T follicular helper cell (primary cell): ENCODE measurements at regions not wholly inside any gene's neighbourhood (a gene's known extent, or its start where the extent isn't known, plus 50 kb on each side); places are given as distances from the start of the nearest gene placed in this dataset.
"Not testable (repeated sequence)": the region's sequence is repeated elsewhere in the genome, so short reads cannot be mapped to it uniquely, and the experiment has no call there.

Experiments
- DNase-seq: peaks from one replicate; pipeline ENCODE4 v3.0.0-alpha.2; 2020; ENCODE audit warnings: low read depth

DNA sequence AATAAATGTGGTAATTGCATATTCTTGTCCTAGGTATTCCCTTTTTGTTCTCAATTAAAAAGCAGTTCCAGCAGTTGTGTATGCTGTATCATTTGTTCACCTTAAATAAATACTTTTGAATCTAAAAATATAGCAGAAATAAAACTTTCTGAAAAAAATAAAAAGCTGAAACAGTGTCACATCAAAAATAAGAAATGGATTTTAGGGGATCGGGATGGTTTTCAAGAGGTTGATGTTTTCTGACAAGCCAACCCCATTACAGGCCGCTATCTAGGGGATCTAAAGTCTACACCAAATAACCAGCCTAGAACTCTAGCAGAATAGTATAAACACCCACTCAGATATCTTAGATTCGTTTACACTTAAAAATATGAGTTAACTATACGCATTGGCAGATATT is 95.4 kb upstream of the MAML3 start:
- no peak for DNase-seq

DNA sequence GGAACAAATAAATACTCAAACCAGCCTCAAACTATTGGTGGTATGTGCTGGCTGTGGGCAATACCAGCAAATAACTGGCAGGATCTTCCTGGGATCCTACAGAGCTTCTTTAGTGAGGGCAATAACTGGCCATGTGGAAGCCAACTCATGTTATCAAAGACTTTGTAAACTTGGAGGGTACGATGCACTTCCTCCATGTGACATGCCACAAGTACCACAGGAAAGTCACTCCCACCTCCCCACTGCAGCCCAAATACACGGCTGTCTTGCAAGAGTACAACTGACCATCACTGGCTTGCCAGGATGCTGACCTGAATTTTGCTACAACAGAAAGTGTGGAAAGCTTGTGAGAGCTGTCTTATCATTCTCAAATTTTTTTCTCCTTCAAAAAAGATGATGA is 93.3 kb upstream of the MAML3 start:
- DNase-seq, result no peak

DNA sequence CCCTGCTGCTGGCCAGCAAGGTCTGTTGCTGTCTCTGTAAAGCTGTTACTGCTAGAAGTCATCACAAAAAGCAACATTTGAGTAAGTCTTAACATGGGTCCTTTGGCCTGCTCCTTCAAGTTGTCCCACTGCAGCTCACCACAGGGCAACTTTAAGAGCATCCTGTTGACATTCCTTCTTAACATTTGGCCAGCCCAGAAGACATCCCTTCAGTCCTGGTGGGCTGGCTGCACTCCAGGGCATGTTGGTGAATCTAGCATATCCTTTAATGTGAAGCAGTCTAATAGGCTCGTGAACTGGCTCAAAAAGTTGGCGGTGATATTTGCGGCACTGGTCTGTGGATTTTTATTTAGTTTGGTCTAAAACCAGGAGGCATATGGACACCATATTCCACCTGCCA is 92.2 kb upstream of the MAML3 start:
- no peak for DNase-seq

DNA sequence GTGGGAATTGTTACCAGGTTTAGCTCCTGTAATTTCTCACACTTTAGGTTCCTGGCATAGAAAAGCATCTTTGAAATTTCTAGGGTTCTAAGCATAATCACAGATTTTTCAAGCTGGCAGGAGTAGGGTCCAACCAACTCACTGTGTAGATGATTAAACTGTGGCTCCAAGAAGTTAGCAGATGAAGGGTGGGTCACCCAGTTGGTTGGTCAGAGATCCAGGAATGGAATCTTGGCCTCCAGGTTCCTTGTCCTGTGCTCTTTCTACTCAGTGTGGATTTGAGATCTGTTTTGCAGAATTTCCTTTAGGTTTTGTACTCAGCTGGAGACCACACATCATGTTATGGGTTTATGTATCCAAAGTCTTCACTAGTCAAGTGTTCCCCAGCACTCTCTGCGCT is 90.3 kb upstream of the MAML3 start:
- DNase-seq, result no peak

DNA sequence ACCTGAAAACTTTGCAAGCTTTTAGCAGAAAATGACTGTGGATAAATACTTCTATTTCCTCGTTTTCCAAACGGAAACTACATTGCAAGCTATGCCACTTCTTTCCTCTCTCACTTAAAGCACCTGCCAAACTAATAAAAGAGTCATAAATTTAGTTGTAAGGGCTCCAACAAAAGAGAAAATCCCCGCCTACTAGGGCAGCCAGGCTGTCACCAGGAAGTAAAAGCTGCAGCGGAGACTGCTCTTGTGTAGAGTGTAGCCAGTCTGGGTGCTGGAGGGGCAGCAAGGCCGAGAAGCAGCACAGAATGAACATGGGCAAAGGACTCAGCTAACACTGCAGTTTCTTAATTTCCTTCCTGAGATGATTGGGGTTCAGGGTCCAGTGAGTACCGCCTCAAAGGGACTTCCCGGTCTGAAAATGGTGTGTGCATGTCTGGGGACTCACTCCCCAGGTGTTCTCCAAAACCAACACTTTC is 89.3 kb upstream of the MAML3 start:
- DNase-seq, result no peak

DNA sequence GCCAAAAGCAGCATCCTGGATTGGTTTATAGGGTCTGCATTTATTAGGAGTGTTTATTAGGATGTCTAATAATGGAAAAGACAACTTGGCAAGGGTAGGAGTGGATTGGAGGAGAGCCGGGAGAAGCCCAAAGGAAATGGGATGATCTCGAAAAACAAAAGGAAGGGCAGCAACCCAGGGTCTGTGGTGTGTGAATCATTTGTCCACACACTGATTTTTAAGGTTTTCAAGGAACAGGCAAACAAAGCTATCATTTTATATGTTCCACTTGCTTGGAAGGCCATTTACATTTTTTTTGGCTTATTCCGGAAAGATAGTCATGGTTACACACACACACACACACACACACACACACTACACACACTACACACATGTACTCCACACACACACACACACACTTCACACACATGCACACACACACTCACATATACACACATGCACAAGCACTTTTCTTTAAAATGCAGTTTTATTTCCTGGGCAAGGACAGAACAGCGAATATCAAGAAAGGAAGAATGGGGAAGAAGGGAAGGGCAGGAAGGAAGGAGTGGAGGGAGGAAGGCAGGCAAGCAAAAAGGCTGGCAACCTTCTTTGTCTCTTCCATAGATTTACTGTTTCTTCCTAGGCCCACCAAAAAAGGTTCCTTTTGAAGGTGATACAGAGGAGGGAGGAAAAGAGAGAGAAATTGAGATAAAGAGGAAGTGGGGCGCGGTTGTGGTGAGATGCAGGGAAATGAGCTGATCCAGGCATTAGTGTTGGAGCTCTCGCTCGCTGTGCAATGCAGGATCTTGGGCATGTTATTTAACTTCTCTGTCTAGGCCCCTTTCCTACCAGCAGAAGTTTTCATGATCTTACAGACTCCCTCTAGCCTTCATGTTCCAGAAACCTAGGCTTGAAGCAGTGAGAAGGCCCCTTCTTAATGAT is 88.6 kb upstream of the MAML3 start:
- DNase-seq, result no peak

DNA sequence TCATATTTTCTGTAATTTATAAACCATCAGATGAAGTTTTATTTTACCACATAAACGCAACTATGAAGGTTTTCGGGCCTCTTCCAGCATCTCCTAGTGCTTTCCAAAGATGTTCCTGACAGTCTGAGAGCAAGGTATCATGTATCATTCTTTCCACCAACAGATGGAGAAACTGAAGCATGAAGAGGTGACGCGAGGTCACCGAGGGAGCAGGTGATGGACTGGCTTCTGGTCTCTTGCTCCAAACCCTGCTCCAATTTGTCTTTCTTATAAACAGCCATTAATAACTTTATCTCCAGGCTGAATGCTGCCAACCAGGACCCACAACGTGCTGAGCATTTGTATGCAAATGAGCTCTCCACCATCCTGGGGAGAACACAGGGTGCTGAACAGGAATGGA is 86.3 kb upstream of the MAML3 start:
- DNase-seq, result no peak

DNA sequence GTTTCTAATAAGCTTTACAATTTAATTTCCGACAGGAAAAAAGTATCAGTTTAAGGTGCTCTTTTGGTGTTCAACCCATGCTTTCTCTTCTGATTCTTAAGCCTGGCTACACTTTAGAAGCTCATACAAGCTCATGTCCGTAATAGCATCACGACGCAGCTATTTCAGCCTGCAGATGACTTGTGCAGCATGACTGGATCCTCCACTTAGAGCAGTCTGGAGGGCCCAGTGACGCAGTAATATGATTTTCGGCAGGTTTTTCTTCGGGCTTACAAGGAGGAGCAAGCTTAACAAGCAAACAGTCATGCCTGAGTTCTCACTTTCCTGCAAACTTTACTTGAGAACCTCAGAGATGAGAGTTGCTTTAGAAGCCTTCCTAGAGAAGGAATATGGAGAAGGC is 85.3 kb upstream of the MAML3 start:
- DNase-seq, result no peak

DNA sequence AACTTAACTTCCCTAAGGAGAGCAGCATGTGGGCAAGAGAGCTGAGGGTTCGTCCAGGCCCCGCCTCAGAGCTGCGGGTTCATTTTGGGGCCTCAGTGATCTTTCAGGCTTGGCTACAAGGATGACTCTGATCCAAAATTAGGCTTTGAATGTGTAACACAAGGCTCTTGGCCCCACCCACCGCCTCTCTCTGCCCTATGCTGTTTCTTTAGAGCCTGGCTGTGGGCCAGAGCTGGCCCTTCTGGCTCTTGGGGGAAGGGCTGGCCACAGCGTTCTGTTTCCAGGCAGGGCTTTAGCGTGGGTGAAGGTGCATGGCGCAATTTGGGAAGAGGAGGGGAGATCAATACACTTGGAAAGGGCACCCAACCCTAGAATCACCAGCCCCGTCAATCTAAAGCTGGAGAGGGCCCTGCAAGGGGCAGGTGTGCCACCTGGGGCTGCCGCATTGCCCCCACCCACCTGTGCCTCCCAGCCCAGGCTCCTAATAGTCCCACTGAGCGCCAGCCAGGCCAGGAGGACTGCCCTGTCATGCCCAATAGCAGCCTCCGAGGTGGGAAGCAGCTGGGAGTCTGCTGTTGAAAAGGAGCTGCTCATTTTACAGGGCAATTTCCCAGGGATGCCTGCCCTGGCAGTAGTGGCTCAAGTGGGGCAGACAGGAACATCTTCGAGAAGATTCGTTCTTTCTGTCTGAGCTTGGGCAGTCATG is 84.5 kb upstream of the MAML3 start:
- DNase-seq, result no peak

DNA sequence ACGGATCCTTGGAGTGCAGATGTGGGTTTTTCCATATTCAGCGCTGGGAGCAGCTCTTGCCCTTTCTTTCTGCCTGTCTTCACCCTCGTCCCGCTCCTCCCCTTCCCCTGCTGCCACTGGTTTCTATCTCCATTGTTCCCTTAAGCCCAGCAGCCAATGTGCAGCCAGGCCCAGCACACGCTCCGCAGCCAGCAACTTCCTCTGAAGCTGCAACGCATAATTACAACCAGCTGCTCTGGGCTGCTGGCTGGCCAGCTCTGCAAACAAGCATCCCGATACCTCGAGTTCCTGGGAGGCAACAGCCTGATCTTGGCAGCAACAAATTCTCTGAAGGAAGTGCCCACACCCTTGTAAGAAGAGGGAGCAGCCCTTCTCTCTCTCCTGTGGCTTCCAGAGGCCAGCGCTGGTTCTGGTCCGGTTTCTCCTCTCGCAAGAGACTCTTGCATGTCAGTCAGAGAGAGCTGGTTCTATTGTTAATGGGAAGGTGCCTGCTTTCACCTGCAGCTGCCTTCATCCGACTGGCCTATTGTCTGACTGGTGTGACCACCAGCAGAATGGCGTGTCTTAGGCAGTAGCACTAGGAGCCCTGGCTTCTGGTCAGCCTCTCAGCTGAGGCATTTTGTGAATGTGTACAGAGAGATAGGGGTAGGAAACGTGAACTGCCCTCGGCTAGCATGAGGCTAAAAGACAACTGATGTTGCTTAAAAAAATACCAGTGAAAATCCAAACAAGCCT is 83.8 kb upstream of the MAML3 start:
- DNase-seq, result no peak

DNA sequence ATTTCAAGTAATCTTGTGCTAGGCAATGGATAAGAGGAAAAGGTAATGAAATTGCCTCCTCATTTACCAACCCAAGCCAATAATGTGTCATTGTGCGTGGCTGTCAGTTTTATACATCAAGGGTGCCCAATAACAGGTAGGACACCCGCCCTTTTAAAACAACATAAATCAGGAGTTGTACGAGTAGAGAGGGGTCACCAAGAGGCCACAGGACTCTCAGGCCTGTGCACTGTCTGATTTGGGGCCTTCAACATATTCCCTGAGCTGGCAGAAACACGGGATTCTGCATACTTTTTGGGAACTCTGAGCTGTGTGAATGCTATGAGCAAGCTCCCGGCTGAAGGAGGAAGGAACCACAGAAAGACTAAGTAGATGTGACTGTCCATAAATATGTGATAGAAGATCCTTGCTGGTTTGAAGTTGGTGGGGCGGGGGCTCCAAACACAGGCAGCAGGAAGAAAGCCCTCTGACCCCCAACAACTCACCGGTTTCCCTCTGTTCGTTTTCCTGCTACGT is 82.7 kb upstream of the MAML3 start:
- no peak for DNase-seq

DNA sequence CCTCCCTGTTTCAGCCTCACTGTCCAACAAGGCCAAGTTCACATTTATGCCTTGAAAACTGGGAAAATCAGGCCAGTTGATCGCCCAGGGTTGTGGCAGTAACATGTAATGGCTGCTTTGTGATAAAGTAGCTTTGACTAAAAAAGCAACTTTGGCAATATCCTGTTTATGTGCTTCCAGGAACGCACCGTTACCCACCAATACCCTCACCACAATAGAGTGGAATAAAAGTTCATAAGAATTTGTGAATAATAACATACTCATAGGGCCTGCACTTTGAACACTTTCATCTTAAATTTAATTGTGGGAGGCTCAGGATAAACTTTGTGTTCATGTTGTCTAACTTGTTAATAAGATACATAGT is 80.7 kb upstream of the MAML3 start:
- DNase-seq, result no peak

DNA sequence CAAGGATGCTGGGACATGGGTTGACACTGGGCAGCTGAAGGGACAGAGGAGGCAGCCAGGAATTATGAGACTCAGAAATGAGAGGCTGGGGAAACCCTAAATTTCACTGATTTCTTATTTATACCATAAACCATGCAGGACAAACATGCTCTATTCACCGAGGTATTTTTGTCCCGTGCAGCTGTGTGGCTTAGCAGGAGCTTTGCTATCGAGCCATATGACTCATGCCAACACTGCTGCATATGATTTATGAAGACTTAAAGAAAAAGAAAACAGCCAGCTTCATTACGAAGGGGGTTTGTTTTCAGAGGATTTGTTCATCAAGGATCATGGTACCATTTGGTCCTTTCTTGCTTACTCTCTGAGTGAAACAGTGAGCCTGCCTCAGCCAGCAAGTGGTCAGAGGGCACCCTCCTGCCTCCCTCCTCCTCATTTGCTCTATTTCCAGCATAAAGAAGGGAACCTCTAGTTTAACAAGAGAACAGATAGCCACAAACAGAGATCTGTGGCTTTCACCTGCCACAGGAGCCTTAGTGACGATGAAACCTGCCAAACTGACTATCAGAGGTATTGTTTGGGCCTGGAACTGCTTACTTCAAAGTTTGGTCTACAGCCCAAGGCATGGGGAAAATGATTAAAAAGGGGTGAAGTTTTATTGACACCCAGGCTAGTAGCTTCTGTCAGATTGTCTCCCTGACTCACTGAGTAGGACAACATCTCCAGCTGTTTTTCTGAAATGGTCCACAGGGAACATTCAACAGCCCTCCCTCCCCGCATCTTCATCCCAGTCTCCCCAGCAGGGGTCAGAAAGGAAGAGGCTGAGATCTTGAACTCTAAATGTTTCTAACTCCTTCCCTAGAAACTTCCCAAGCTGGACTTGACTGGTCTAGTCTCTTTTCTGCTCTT is 80.1 kb upstream of the MAML3 start:
- DNase-seq, result no peak

DNA sequence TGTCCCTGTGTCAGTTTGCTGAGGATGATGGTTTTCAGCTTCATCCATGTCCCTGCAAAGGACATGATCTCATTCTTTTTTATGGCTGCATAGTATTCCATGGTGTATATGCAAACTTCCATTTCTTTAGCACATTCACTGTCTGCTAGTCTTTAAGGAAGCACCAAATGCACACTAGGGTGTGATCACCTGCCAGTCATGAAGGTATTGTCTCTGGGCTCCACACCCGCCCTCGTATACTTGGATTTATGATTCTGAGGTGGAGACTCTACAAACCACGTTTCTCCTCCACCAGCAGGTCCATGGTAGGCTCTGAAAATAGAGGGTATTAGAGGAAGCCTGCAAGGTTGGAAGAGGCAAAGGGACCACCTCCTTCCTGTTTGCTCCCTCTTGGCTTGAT is 75.9 kb upstream of the MAML3 start:
- no peak for DNase-seq

DNA sequence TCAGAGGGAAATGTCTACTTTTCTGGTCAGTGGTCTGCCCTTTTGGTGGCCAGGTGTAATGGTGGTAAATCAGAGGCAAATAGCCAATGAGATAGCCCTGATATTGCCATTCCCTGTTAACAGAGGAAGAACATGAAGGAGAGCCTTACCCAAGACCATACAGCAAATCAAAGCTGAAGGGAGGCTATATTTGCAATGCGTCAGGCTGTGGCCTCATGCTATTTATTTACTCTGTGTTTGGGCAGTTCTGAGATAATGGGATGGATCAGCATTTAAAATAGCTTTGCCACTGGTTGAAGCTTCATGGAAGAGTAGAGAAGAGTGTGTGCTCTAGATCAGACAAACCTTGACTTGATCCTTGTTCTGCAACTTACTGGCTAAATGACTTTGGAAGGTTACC is 73.3 kb upstream of the MAML3 start:
- no peak for DNase-seq

DNA sequence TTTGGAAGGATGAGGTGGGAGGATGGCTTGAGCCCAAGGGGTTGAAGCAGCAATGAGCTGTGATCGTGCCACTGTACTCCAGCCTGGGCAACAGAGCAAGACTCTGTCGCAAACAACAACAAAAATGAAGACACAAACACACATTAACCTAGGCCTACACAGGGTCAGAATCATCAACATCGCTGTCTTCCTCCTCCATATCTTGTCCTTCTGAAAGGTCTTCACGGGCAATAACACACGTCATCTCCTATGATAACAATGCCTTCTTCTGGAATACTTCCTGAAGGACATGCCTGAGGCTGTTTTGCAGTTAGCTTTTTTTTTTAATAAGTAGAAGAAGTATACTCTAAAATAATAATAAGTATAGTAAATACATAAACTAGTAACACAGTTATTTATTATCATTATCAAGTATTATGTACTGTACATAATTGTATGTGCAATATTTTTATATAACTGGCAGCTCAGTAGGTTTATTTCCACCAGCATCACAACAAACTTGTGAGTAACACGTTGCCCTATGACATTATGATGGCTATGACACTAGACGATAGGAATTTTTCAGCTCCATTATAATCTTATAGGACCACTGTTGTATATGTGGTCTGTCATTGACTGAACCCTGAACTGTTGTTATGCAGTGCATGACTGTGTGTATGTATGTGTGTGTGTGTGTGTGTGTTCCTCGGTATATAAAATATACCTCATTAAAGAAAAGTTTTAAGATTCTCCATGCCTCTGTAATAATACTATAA is 69.2 kb upstream of the MAML3 start:
- DNase-seq, result no peak

DNA sequence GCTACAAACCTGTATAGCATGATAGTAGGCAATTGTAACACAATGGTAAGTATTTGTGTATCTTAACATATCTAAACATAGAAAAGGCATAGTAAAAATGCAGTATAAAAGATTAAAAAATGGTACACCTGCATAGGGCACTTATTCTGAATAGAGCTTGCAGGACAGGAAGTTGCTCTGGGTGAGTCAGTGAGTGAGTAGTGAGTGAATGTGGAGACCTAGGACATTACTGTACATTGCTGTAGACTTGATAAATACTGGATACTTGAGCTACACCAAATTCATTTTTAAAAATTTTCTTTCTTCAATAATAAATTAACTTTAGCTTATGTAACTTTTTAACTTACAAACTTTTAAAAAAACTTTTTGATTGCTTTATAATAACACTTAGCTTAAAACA is 68.2 kb upstream of the MAML3 start:
- no peak for DNase-seq

DNA sequence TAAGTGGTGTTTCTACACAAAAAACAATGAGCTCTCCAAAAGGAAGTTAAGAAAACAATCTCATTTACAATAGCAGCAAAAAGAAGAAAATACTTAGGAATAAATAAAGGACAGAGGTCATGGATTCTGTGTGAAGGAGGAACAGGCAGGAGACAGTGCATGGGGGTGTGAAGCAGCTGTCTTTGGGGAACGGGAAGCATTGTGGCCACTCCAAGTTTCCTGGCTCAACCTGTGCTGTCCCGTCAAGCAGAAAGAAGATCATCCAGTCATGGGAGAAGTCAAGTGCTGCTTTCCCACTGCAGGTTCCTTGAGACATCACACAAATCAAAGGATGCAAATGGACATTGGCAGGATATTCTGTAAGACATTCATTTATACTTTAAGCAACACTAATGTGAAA is 66.1 kb upstream of the MAML3 start:
- no peak for DNase-seq

DNA sequence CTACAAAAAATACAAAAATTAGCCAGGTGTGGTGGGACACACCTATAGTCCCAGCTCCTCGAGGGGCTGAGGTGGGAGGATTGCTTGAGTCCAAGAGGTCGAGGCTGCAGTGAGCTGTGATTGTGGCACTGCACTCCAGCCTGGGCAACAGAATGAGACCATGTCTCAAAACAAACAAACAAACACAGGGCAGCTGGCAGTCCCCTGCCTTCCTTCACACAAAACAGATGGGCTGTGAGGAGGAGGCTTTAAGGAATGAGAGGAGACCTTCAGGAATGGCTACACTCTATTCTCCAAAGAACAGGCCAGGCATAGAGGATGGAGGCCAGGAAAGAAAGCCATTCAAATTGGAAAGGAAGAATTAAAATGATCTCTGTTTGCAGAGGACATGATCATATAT is 65.6 kb upstream of the MAML3 start:
- no peak for DNase-seq

DNA sequence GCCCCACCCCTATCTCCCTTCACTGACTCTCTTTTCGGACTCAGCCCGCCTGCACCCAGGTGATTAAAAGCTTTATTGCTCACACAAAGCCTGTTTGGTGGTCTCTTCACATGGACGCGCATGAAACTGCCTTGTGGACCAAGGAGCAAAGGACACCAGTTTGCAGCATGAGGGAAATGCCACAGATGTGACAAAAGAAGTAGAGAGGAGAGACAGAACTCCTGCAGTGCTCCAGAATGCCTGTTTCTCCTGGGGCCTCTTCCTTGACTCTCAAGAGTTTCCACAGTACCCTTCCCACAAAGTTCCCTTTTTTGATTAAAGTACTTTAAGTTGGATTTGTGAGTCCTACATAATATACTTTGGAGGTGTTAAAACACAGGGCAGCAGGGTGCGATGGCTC is 65.1 kb upstream of the MAML3 start:
- not testable (repeated sequence) for DNase-seq

DNA sequence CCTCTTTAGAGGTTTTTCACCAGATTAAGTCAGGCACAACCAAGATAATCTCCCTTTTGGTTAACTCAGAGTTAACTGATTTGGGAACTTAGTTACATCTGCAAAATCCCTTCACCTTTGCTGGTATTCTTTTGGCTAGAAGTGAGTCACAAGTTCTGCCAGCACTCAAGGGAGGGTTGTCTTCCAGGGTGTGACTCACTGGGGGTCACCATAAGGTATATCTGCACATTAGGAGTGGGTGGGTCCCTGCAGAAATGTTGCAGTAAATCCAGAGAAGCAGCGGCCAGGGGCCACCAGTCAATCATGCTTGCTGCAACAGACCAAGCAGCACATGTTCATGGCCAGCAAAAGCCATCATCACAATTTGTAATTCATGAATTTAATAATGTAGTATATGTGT is 59.8 kb upstream of the MAML3 start:
- DNase-seq, result no peak
